Aorta (tissue), 5 donors: ENCODE measurements at regions not wholly inside any gene's neighbourhood (a gene's known extent, or its start where the extent isn't known, plus 50 kb on each side); places are given as distances from the start of the nearest gene placed in this dataset.

Experiments used
- ATAC-seq: fragments of 200-7000 bp; cut with Tn5 transposase; one replicate; pipeline ENCODE4 v1.9.1; 2022; ENCODE audit warnings: moderate library complexity; ENCODE audit not compliant: low FRiP score
- DNase-seq, 2 donors: peaks; one replicate each; pipeline ENCODE4 v3.0.0-alpha.2; 2020
- H3K27ac ChIP-seq, 2 donors: one replicate each; pipeline ENCODE4 v1.5.1; 2013; ENCODE audit warnings: low read length in 2 of 2, mild to moderate bottlenecking in 2 of 2, moderate library complexity in 2 of 2, control low read depth in 1 of 2, inconsistent platforms in 1 of 2, low read depth in 1 of 2
- H3K27me3 ChIP-seq, 2 donors: one replicate each; pipeline ENCODE4 v1.6.1; 2013; ENCODE audit warnings: control low read depth in 1 of 2, low read length in 1 of 2, mild to moderate bottlenecking in 1 of 2, moderate library complexity in 1 of 2; ENCODE audit not compliant: insufficient read depth in 2 of 2, control insufficient read depth in 1 of 2
- H3K36me3 ChIP-seq, 2 donors: one replicate each; pipeline ENCODE4 v1.6.1; 2013; ENCODE audit warnings: control low read depth in 1 of 2, low read length in 1 of 2, mild to moderate bottlenecking in 1 of 2; ENCODE audit not compliant: insufficient read depth in 2 of 2, control insufficient read depth in 1 of 2
- H3K4me1 ChIP-seq, 2 donors: one replicate each; pipeline ENCODE4 v1.6.1; 2013; ENCODE audit warnings: low read length in 2 of 2, control low read depth in 1 of 2, mild to moderate bottlenecking in 1 of 2, moderate library complexity in 1 of 2; ENCODE audit not compliant: insufficient read depth in 2 of 2, control insufficient read depth in 1 of 2
- H3K4me3 ChIP-seq, 2 donors: one replicate each; pipeline ENCODE4 v1.5.1; 2013; ENCODE audit warnings: low read length in 2 of 2, control low read depth in 1 of 2, mild to moderate bottlenecking in 1 of 2
- H3K9me3 ChIP-seq: one replicate; pipeline ENCODE4 v1.6.1; 2013; ENCODE audit warnings: mild to moderate bottlenecking, low read length; ENCODE audit not compliant: control insufficient read depth
- WGBS, 2 donors: extraction: QIAGEN DNeasy Blood & Tissue Kit; methylation state at CpG; one replicate each; pipeline ENCODE4 v1.1.7; 2013; 5-methylcytosine and 5-hydroxymethylcytosine counted together
- intact Hi-C, 2 donors: fragments of 100-400 bp; cut with DNase I; formaldehyde crosslinking; loops; one replicate each; pipeline versions ENCODE4 v1.14.2 to v1.15.0; 2022
- donor health status: healthy with polysubstance abuse.
- donor health status: Bipolar disorder and iron deficiency.
- donor health status: DM: no; HTN: no; CAD: no.
- donor health status: DM: no; HTN: no; CAD: no.
- donor health status: DM: yes; HTN: yes; CAD: no.

GRCh38 chr2:143954844-143955243 is 565.1 kb downstream of the ZEB2 start:
- Histone ChIP-seq H3K4me3 (no peak overlapping the region), H3K36me3 (no peaks in the 10 kb centered on the region), H3K4me1 (peaks cover 0 to 2% of the 10 kb centered on the region in 2 donors), H3K9me3 (no peaks in the 10 kb centered on the region), H3K27me3 (no peaks in the 10 kb centered on the region), H3K27ac (no peak overlapping the region)
- intact Hi-C loops: no loop called here
- 68 to 79% methylated on average over 2 of the region's 2 CpGs for WGBS, 2 donors
- DNase-seq (no peak), ATAC-seq (no peak)

- Histone ChIP-seq H3K4me3 (no peak overlapping the region), H3K27me3 (no peaks in the 10 kb centered on the region), H3K36me3 (no peaks in the 10 kb centered on the region), H3K9me3 (no peaks in the 10 kb centered on the region), H3K4me1 (peaks cover 0 to 2% of the 10 kb centered on the region in 2 donors), H3K27ac (no peak overlapping the region)
- DNase-seq: no peak
- intact Hi-C loops: no loop called here
- 6 to 8% methylated on average over 4 of the region's 4 CpGs for WGBS, 2 donors
- no peak for ATAC-seq
Observed at GRCh38 chr2:143954186-143954585, 565.7 kb downstream of the ZEB2 start.

- DNase-seq (no peak), ATAC-seq (no peak)
- Histone ChIP-seq H3K4me3 (no peak overlapping the region), H3K27me3 (no peaks in the 10 kb centered on the region), H3K9me3 (no peaks in the 10 kb centered on the region), H3K27ac (no peak overlapping the region), H3K4me1 (peaks cover 0 to 2% of the 10 kb centered on the region in 2 donors), H3K36me3 (no peaks in the 10 kb centered on the region)
- intact Hi-C loops: no loop called here
- WGBS, 2 donors: 58 to 60% methylated on average over 2 of the region's 2 CpGs
Observed at GRCh38 chr2:143953451-143954030, 566.4 kb downstream of the ZEB2 start.

GRCh38 chr2:143952536-143952935 is 567.4 kb downstream of the ZEB2 start:
- Histone ChIP-seq H3K4me3 (no peak overlapping the region), H3K9me3 (no peaks in the 10 kb centered on the region), H3K36me3 (no peaks in the 10 kb centered on the region), H3K4me1 (peaks cover 0 to 2% of the 10 kb centered on the region in 2 donors), H3K27ac (no peak overlapping the region), H3K27me3 (no peaks in the 10 kb centered on the region)
- intact Hi-C loops: no loop called here
- 98 to 99% methylated on average over 1 of the region's 1 CpG for WGBS, 2 donors
- DNase-seq: no peak
- no peak for ATAC-seq

- intact Hi-C loops: no loop called here
- Histone ChIP-seq H3K27ac (no peak overlapping the region), H3K4me3 (no peak overlapping the region), H3K4me1 (peaks cover 0 to 2% of the 10 kb centered on the region in 2 donors), H3K27me3 (no peaks in the 10 kb centered on the region), H3K36me3 (no peaks in the 10 kb centered on the region), H3K9me3 (no peaks in the 10 kb centered on the region)
- no peak for ATAC-seq
- no peak for DNase-seq
- 75 to 84% methylated on average over 2 of the region's 2 CpGs for WGBS, 2 donors
Observed at GRCh38 chr2:143950704-143951103, 569.2 kb downstream of the ZEB2 start.

- DNase-seq: no peak
- WGBS, 2 donors: 61 to 65% methylated on average over 3 of the region's 3 CpGs
- H3K27me3 ChIP-seq: no peaks in the 10 kb centered on the region
- H3K27ac ChIP-seq: no peak overlapping the region
- no peak overlapping the region for H3K4me3 ChIP-seq
- intact Hi-C loops: no loop called here
- no peak for ATAC-seq
- no peaks in the 10 kb centered on the region for H3K4me1 ChIP-seq
- no peaks in the 10 kb centered on the region for H3K36me3 ChIP-seq
- H3K9me3 ChIP-seq: no peaks in the 10 kb centered on the region
Observed at GRCh38 chr2:143949121-143949848, 570.6 kb downstream of the ZEB2 start.

- H3K4me1 ChIP-seq: no peaks in the 10 kb centered on the region
- H3K27ac ChIP-seq: no peak overlapping the region
- H3K9me3 ChIP-seq: no peaks in the 10 kb centered on the region
- no peaks in the 10 kb centered on the region for H3K27me3 ChIP-seq
- H3K4me3 ChIP-seq: no peak overlapping the region
- intact Hi-C loops: no loop called here
- DNase-seq (no peak), ATAC-seq (no peak)
- H3K36me3 ChIP-seq: no peaks in the 10 kb centered on the region
- WGBS, 2 donors: 96 to 98% methylated on average over 2 of the region's 2 CpGs
Observed at GRCh38 chr2:143948710-143949109, 571.2 kb downstream of the ZEB2 start.

GRCh38 chr2:143946436-143947391 is 573.2 kb downstream of the ZEB2 start:
- H3K36me3 ChIP-seq: no peaks in the 10 kb centered on the region
- H3K27me3 ChIP-seq: no peaks in the 10 kb centered on the region
- H3K9me3 ChIP-seq: no peaks in the 10 kb centered on the region
- ATAC-seq: no peak
- H3K27ac ChIP-seq: no peak overlapping the region
- no peak overlapping the region for H3K4me3 ChIP-seq
- DNase-seq: no peak
- intact Hi-C loops: no loop called here
- 96% methylated on average over 18 of the region's 18 CpGs for WGBS, 2 donors
- H3K4me1 ChIP-seq: no peaks in the 10 kb centered on the region
